DOHH2 (cell line): ENCODE measurements at regions not wholly inside any gene's neighbourhood (a gene's known extent, or its start where the extent isn't known, plus 50 kb on each side); places are given as distances from the start of the nearest gene placed in this dataset.

Source experiments
- EZH2phosphoT487 ChIP-seq: fragments of 200-600 bp; sonication (generic); IDR thresholded peaks from 2 replicates; pipeline ENCODE4 v1.6.1; 2017; ENCODE audit warnings: borderline replicate concordance, mild to moderate bottlenecking, antibody characterized with exemption, low read length, moderate library complexity, mixed read lengths
- TF ChIP-seq, protein P1 (sequence below): fragments of 200-600 bp; sonication (generic); IDR thresholded peaks from one replicate; pipeline ENCODE4 v1.5.1; 2014; ENCODE audit warnings: antibody characterized with exemption, mild to moderate bottlenecking, low read depth, low read length; ENCODE audit not compliant: poor library complexity, severe bottlenecking

DNA sequence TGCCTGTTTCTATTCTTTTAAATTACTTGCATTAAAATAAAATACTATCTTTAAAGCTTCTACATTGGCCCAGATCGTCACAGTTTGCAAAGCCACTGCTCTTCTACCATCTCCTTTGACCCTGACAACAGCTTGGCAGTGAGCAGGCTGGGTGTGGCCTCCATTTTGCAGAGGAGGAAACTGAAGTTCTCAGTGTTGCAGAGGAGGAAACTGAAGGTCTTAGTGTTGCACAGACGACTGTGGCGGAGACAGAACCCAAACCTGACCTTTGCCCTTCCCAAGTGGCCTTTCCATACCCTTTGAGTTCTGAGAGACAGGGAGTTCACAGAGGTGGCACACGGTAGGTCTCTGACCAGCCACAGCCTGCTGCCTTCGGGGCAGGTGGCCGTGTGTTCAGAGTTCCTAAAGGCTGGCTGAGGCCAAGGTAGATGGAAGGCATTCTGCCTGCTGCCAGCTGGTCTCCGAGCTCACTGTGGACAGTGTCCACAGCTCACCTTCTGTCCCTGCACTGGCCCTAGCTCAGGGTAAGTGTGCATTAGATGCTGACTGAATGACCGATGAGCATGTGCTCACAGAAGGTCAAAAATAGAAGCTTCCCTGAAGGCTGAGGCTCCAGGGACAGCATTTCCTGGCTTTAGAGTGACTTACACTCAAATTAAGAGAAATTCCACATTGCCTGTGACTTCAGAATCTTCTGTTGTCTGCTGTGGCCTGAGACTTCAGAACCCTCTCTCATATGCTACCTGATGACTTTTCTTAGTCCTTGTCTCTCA, 113.5 kb upstream of the SLC24A3 start:
- TF ChIP-seq, protein P1, sequence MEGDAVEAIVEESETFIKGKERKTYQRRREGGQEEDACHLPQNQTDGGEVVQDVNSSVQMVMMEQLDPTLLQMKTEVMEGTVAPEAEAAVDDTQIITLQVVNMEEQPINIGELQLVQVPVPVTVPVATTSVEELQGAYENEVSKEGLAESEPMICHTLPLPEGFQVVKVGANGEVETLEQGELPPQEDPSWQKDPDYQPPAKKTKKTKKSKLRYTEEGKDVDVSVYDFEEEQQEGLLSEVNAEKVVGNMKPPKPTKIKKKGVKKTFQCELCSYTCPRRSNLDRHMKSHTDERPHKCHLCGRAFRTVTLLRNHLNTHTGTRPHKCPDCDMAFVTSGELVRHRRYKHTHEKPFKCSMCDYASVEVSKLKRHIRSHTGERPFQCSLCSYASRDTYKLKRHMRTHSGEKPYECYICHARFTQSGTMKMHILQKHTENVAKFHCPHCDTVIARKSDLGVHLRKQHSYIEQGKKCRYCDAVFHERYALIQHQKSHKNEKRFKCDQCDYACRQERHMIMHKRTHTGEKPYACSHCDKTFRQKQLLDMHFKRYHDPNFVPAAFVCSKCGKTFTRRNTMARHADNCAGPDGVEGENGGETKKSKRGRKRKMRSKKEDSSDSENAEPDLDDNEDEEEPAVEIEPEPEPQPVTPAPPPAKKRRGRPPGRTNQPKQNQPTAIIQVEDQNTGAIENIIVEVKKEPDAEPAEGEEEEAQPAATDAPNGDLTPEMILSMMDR: no peak
- TF ChIP-seq EZH2phosphoT487: no peak
